ENCODE measurements at regions not wholly inside any gene's neighbourhood (a gene's known extent, or its start where the extent isn't known, plus 50 kb on each side); places are given as distances from the start of the nearest gene placed in this dataset.

- DNase-seq (ENCODE audit: insufficient read length, low spot score) (peak; percentile 8), FAIRE-seq (peak; percentile 48)
- TF ChIP-seq PAX5 (IDR thresholded peaks at IDR 0.05; ENCODE audit: insufficient read depth, low read length, severe bottlenecking) = no peak
These were observed 414.0 kb downstream of the GJA1 start for GRCh38 chr6:121849477-121849876.

- FAIRE-seq = no peak
- TF ChIP-seq POLR2A (IDR thresholded peaks at IDR 0.05; ENCODE audit: low read depth, low read length) = no peak
- no peak for TF ChIP-seq POLR2AphosphoS5 (IDR thresholded peaks at IDR 0.05; ENCODE audit: low read depth, low read length)
- DNase-seq (ENCODE audit: insufficient read length, low spot score) = no peak
These were observed 415.6 kb downstream of the GJA1 start for GRCh38 chr6:121851056-121851455.

- no peak for FAIRE-seq
- no peak for DNase-seq (ENCODE audit: insufficient read length, low spot score)
- no peak for TF ChIP-seq POU2F2 (IDR thresholded peaks at IDR 0.05; ENCODE audit: low read depth, low read length)
- TF ChIP-seq SPI1 (IDR thresholded peaks at IDR 0.05; ENCODE audit: low read depth, low read length) = no peak
- TF ChIP-seq POLR2A (IDR thresholded peaks at IDR 0.05; ENCODE audit: low read depth, low read length) = no peak
- TF ChIP-seq TAF1 (IDR thresholded peaks at IDR 0.05; ENCODE audit: low read depth, low read length) = no peak
- no peak for TF ChIP-seq POLR2AphosphoS5 (IDR thresholded peaks at IDR 0.05; ENCODE audit: low read depth, low read length)
- TF ChIP-seq PAX5 (IDR thresholded peaks at IDR 0.05; ENCODE audit: insufficient read depth, low read length, severe bottlenecking) = no peak
These were observed 418.2 kb downstream of the GJA1 start for GRCh38 chr6:121853686-121854085.

DNA sequence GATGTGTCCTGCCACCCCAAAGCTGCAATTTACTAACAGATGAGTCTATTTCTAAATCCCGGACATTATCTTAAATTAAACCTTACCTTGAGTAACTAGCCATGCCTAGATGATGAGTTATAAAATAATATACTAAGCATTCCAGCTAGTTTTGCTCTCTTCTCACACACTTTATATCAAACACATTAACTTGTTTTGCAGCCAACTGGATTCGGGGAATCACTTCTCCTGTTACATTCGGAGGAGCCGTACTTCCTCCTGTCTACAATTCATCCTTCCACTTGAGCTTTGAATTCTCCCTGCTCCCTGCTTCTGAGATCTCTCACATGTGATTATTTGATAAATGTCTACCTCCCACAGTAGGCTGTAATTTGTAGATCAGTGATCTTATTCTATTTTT is 420.1 kb downstream of the GJA1 start:
- DNase-seq (ENCODE audit: insufficient read length, low spot score) (no peak), FAIRE-seq (no peak)
- TF ChIP-seq POLR2AphosphoS5 (IDR thresholded peaks at IDR 0.05; ENCODE audit: low read depth, low read length) = no peak

DNA sequence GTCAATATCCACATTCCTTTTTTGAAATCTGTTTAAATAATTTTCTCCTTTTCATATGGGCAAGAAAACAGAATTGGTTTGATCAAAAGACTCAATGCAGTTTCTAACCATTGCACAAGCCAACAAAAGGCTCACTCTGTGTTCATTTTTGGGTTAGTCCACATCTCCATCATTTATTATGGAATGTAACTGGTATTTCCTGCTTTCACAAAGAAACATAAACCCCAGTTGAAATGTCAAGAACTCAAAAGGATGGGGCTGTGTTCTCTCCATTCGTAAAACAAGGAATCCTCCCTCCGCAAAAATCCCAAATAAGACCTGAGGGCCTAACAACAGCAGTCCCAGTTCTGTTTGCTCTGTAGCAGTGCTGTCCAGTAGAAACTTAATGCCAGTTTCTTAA is 420.9 kb downstream of the GJA1 start:
- no peak for TF ChIP-seq TAF1 (IDR thresholded peaks at IDR 0.05; ENCODE audit: low read depth, low read length)
- TF ChIP-seq PAX5 (IDR thresholded peaks at IDR 0.05; ENCODE audit: insufficient read depth, low read length, severe bottlenecking) = no peak
- no peak for TF ChIP-seq POU2F2 (IDR thresholded peaks at IDR 0.05; ENCODE audit: low read depth, low read length)
- no peak for TF ChIP-seq POLR2A (IDR thresholded peaks at IDR 0.05; ENCODE audit: low read depth, low read length)
- no peak for TF ChIP-seq POLR2AphosphoS5 (IDR thresholded peaks at IDR 0.05; ENCODE audit: low read depth, low read length)
- TF ChIP-seq SPI1 (IDR thresholded peaks at IDR 0.05; ENCODE audit: low read depth, low read length) = no peak
- FAIRE-seq (no peak), DNase-seq (ENCODE audit: insufficient read length, low spot score) (no peak)

GRCh38 chr6:121857551-121857950 is 422.1 kb downstream of the GJA1 start:
- DNase-seq (ENCODE audit: insufficient read length, low spot score) (no peak), FAIRE-seq (no peak)
- no peak for TF ChIP-seq PAX5 (IDR thresholded peaks at IDR 0.05; ENCODE audit: insufficient read depth, low read length, severe bottlenecking)
- TF ChIP-seq TAF1 (IDR thresholded peaks at IDR 0.05; ENCODE audit: low read depth, low read length) = no peak
- no peak for TF ChIP-seq POU2F2 (IDR thresholded peaks at IDR 0.05; ENCODE audit: low read depth, low read length)

DNA sequence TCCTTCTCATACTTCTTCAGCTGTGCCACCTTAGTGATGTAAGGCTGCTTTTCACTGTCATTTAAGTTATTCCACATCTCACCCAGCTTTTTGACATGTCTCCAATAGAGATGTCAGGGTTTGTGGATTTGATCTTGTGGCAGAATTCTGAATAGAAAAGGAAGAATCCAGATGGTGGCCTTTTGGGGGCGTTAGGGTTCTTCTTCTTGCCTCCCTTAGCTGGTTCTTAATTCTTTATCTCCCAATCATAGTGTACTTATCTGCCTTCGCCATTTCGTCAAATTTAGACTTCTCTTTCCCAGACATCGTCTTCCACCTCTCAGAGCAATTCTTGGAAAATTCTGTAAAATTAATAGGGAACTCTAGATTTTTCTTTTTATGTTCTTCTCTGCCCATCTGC is 422.9 kb downstream of the GJA1 start:
- no peak for TF ChIP-seq PAX5 (IDR thresholded peaks at IDR 0.05; ENCODE audit: insufficient read depth, low read length, severe bottlenecking)
- no peak for TF ChIP-seq POLR2A (IDR thresholded peaks at IDR 0.05; ENCODE audit: low read depth, low read length)
- TF ChIP-seq SPI1 (IDR thresholded peaks at IDR 0.05; ENCODE audit: low read depth, low read length) = no peak
- no peak for TF ChIP-seq POU2F2 (IDR thresholded peaks at IDR 0.05; ENCODE audit: low read depth, low read length)
- TF ChIP-seq TAF1 (IDR thresholded peaks at IDR 0.05; ENCODE audit: low read depth, low read length) = no peak
- no peak for TF ChIP-seq POLR2AphosphoS5 (IDR thresholded peaks at IDR 0.05; ENCODE audit: low read depth, low read length)
- DNase-seq (ENCODE audit: insufficient read length, low spot score) = no peak
- no peak for FAIRE-seq

DNA sequence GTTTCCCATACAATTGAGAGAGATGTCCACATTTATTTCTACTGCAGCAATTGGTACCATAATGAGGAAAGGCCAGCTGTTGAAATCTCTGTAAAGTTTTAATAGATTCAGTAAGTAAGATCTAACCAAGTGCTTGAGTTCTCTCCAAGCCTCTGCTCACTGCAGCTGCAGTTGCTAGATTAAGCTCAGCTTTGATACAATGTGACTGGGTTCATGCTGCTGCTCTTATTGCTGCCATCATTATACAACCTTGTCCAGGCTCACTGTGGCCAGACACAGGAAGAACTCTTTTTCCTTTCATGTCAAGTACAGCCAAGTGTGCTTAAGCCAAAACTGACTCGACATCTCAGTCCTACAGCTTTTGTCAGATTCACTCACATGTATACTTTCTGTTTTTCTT is 423.5 kb downstream of the GJA1 start:
- TF ChIP-seq SPI1 (IDR thresholded peaks at IDR 0.05; ENCODE audit: low read depth, low read length) (no peak), POLR2AphosphoS5 (IDR thresholded peaks at IDR 0.05; ENCODE audit: low read depth, low read length) (no peak), POLR2A (IDR thresholded peaks at IDR 0.05; ENCODE audit: low read depth, low read length) (no peak), TAF1 (IDR thresholded peaks at IDR 0.05; ENCODE audit: low read depth, low read length) (no peak), PAX5 (IDR thresholded peaks at IDR 0.05; ENCODE audit: insufficient read depth, low read length, severe bottlenecking) (no peak), POU2F2 (IDR thresholded peaks at IDR 0.05; ENCODE audit: low read depth, low read length) (no peak)
- no peak for FAIRE-seq
- DNase-seq (ENCODE audit: insufficient read length, low spot score) = no peak

DNA sequence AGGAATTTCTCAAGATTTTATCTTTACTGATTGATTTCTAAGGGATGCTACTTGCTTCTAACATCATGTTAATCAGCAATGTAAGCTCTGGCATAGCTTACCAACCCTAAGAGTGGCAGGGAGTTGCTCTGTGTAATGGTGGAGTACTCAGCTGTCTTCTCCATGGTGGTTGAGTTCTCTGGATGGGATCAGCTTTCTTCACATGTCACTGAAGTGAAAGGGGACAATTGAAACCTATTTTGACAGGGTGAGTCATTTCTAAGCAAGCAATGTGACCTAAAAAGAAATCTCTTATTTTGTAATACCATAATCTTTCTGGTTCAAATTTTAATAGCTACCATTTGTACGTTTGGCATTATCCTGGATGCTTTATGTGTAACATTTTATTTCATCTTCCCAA is 430.4 kb downstream of the GJA1 start:
- TF ChIP-seq SPI1 (IDR thresholded peaks at IDR 0.05; ENCODE audit: low read depth, low read length) (no peak), PAX5 (IDR thresholded peaks at IDR 0.05; ENCODE audit: insufficient read depth, low read length, severe bottlenecking) (no peak), POU2F2 (IDR thresholded peaks at IDR 0.05; ENCODE audit: low read depth, low read length) (no peak), TAF1 (IDR thresholded peaks at IDR 0.05; ENCODE audit: low read depth, low read length) (no peak), POLR2AphosphoS5 (IDR thresholded peaks at IDR 0.05; ENCODE audit: low read depth, low read length) (no peak), POLR2A (IDR thresholded peaks at IDR 0.05; ENCODE audit: low read depth, low read length) (no peak)
- no peak for DNase-seq (ENCODE audit: insufficient read length, low spot score)
- no peak for FAIRE-seq

GRCh38 chr6:121867095-121867494 is 431.6 kb downstream of the GJA1 start:
- TF ChIP-seq POU2F2 (IDR thresholded peaks at IDR 0.05; ENCODE audit: low read depth, low read length) = no peak
- no peak for TF ChIP-seq TAF1 (IDR thresholded peaks at IDR 0.05; ENCODE audit: low read depth, low read length)
- TF ChIP-seq SPI1 (IDR thresholded peaks at IDR 0.05; ENCODE audit: low read depth, low read length) = no peak
- TF ChIP-seq POLR2AphosphoS5 (IDR thresholded peaks at IDR 0.05; ENCODE audit: low read depth, low read length) = no peak
- no peak for TF ChIP-seq POLR2A (IDR thresholded peaks at IDR 0.05; ENCODE audit: low read depth, low read length)
- TF ChIP-seq PAX5 (IDR thresholded peaks at IDR 0.05; ENCODE audit: insufficient read depth, low read length, severe bottlenecking) = no peak
- FAIRE-seq (no peak), DNase-seq (ENCODE audit: insufficient read length, low spot score) (no peak)

GRCh38 chr6:121868206-121868605 is 432.8 kb downstream of the GJA1 start:
- TF ChIP-seq POLR2A (IDR thresholded peaks at IDR 0.05; ENCODE audit: low read depth, low read length) (no peak), PAX5 (IDR thresholded peaks at IDR 0.05; ENCODE audit: insufficient read depth, low read length, severe bottlenecking) (no peak), POLR2AphosphoS5 (IDR thresholded peaks at IDR 0.05; ENCODE audit: low read depth, low read length) (no peak), POU2F2 (IDR thresholded peaks at IDR 0.05; ENCODE audit: low read depth, low read length) (no peak), TAF1 (IDR thresholded peaks at IDR 0.05; ENCODE audit: low read depth, low read length) (no peak), SPI1 (IDR thresholded peaks at IDR 0.05; ENCODE audit: low read depth, low read length) (no peak)
- FAIRE-seq = no peak
- no peak for DNase-seq (ENCODE audit: insufficient read length, low spot score)
